ENCODE measurements at regions not wholly inside any gene's neighbourhood (a gene's known extent, or its start where the extent isn't known, plus 50 kb on each side); places are given as distances from the start of the nearest gene placed in this dataset.

- TF ChIP-seq CHD1 (IDR thresholded peaks at IDR 0.05; ENCODE audit: low read depth, low read length) (no peak), EZH2 (IDR thresholded peaks at IDR 0.05; ENCODE audit: low read depth, low read length, severe bottlenecking) (no peak)
- H3K4ac ChIP-seq (replicated peaks; ENCODE audit: insufficient read length, low read depth, low read length) = no peak overlapping the region
- H3K4me3 ChIP-seq (ENCODE audit: extremely low read depth in 1 of 4, insufficient read depth in 2 of 4, low read depth in 3 of 4, low read length in 4 of 4) = no peak overlapping the region
Measured at GRCh38 chr2:194060269-194060668, 1596.8 kb upstream of the SLC39A10 start.

More at GRCh38 chr2:194060269-194060668, 1596.8 kb upstream of the SLC39A10 start:
- no peak overlapping the region for H2BK15ac ChIP-seq (ENCODE audit: low read length)
- no peaks in the 10 kb centered on the region for H3K4me1 ChIP-seq (replicated peaks in 1 of 4; ENCODE audit: control insufficient read depth in 3 of 4, insufficient read depth in 4 of 4, low read length in 3 of 4)
- H3K79me1 ChIP-seq (ENCODE audit: low read depth, low read length) = no peaks in the 10 kb centered on the region
- no peak overlapping the region for H3K18ac ChIP-seq (ENCODE audit: extremely low read depth, low read length)
- H3K23ac ChIP-seq (ENCODE audit: insufficient read length) = no peak overlapping the region
- no peak overlapping the region for H3K56ac ChIP-seq (replicated peaks; ENCODE audit: insufficient read length, low read depth, low read length)
- no peaks in the 10 kb centered on the region for H3K36me3 ChIP-seq (ENCODE audit: control insufficient read depth in 2 of 4, insufficient read depth in 4 of 4, low read length in 3 of 4)
- H3K23me2 ChIP-seq (ENCODE audit: low read depth, low read length) = no peaks in the 10 kb centered on the region
- no peak overlapping the region for H2AK5ac ChIP-seq (ENCODE audit: low read depth, low read length)
- no peaks in the 10 kb centered on the region for H4K20me1 ChIP-seq (replicated peaks in 1 of 2; ENCODE audit: control insufficient read depth in 1 of 2, insufficient read depth in 2 of 2, low read length in 2 of 2)
- FAIRE-seq (no peak), DNase-seq (ENCODE audit: low read depth in 1 of 2, low spot score in 2 of 2) (no peak)
- CTCF ChIA-PET (ENCODE audit: partially characterized antibody) = no interaction called here
- 92% methylated on average over 3 of the region's 3 CpGs; no CpG with 5 or more reads in 1 of the 2 experiments for WGBS, 2 experiments (ENCODE audit: extremely low coverage in 1 of 2, insufficient coverage in 1 of 2, insufficient read length in 1 of 2, insufficient replicate concordance in 2 of 2, low coverage in 1 of 2, low lambda C conversion rate in 2 of 2, missing lambda C conversion rate in 1 of 2)
- no peaks in the 10 kb centered on the region for H3K9me3 ChIP-seq (ENCODE audit: insufficient read depth in 2 of 2, low read depth in 1 of 2, low read length in 1 of 2)
- no peaks in the 10 kb centered on the region for H3K79me2 ChIP-seq (ENCODE audit: control insufficient read depth in 1 of 2, insufficient read depth in 2 of 2, low read length in 2 of 2)
- no peak overlapping the region for H2BK5ac ChIP-seq (ENCODE audit: low read depth, low read length)
- H4K8ac ChIP-seq (ENCODE audit: extremely low read depth, insufficient read depth, low read length) = no peak overlapping the region
- no peak overlapping the region for H4K91ac ChIP-seq (replicated peaks; ENCODE audit: insufficient read length, low read length)
- no peak overlapping the region for H3K4me2 ChIP-seq (ENCODE audit: insufficient read depth in 1 of 2, low read depth in 2 of 2, low read length in 2 of 2)
- H3K14ac ChIP-seq (ENCODE audit: insufficient read length) = no peak overlapping the region
- no peak overlapping the region for H2BK12ac ChIP-seq (ENCODE audit: low read depth, low read length)
- no peak overlapping the region for H2BK20ac ChIP-seq (ENCODE audit: low read length)
- H2AFZ ChIP-seq (ENCODE audit: low read length) = peak overlapping the region; percentile 81
- no peak overlapping the region for H3K27ac ChIP-seq (ENCODE audit: low read depth, low read length)
- no peak overlapping the region for H2BK120ac ChIP-seq (replicated peaks; ENCODE audit: low read depth, low read length)
- H3K27me3 ChIP-seq (replicated peaks in 1 of 4; ENCODE audit: control insufficient read depth in 3 of 4, extremely low read depth in 1 of 4, insufficient read depth in 3 of 4, low read length in 3 of 4) = no peaks in the 10 kb centered on the region
- no peak overlapping the region for H4K5ac ChIP-seq (ENCODE audit: insufficient read length, low read depth, low read length)
- POLR2A ChIA-PET (ENCODE audit: partially characterized antibody) = no interaction called here
- H3K9ac ChIP-seq (replicated peaks in 1 of 4; ENCODE audit: extremely low read depth in 1 of 4, low read depth in 3 of 4, low read length in 3 of 4) = no peak overlapping the region
